Lung (tissue), 11 donors: ENCODE measurements at regions not wholly inside any gene's neighbourhood (a gene's known extent, or its start where the extent isn't known, plus 50 kb on each side); places are given as distances from the start of the nearest gene placed in this dataset.

Experiments
- ATAC-seq: fragments of 200-7000 bp; cut with Tn5 transposase; one replicate; pipeline ENCODE4 v1.9.1; 2020; ENCODE audit warnings: moderate number of reproducible peaks; ENCODE audit not compliant: insufficient read depth, low FRiP score
- DNase-seq, 3 donors: peaks; one replicate each; pipeline ENCODE4 v3.0.0-alpha.2; 2013 to 2017
- H3K27ac ChIP-seq, 2 donors: one replicate each; pipeline ENCODE4 v1.5.1; 2013; ENCODE audit warnings: mild to moderate bottlenecking in 2 of 2, moderate library complexity in 2 of 2, control low read depth in 1 of 2, inconsistent platforms in 1 of 2, low read depth in 1 of 2, low read length in 1 of 2
- H3K27me3 ChIP-seq, 3 donors: one replicate each; pipeline ENCODE4 v1.5.1; 2013; ENCODE audit warnings: low read length in 2 of 3; ENCODE audit not compliant: control insufficient read depth in 3 of 3, insufficient read depth in 3 of 3
- H3K36me3 ChIP-seq, 4 donors: one replicate each; pipeline ENCODE4 v1.5.1; 2013; ENCODE audit warnings: low read length in 4 of 4, mild to moderate bottlenecking in 1 of 4, moderate library complexity in 1 of 4; ENCODE audit not compliant: control insufficient read depth in 4 of 4, insufficient read depth in 4 of 4
- H3K4me1 ChIP-seq, 5 donors: one replicate each; pipeline ENCODE4 v1.5.1; 2013; ENCODE audit warnings: low read length in 5 of 5, mild to moderate bottlenecking in 2 of 5, moderate library complexity in 1 of 5; ENCODE audit not compliant: control insufficient read depth in 5 of 5, insufficient read depth in 5 of 5
- H3K4me3 ChIP-seq: one replicate; pipeline ENCODE4 v1.5.1; 2013; ENCODE audit warnings: mild to moderate bottlenecking, control low read depth, moderate library complexity
- H3K9ac ChIP-seq, 2 donors: one replicate each; pipeline ENCODE4 v1.5.1; 2013; ENCODE audit warnings: low read length in 2 of 2, control low read depth in 1 of 2; ENCODE audit not compliant: insufficient read depth in 1 of 2
- H3K9me3 ChIP-seq, 4 donors: one replicate each; pipeline ENCODE4 v1.5.1; 2013; ENCODE audit warnings: low read length in 3 of 4, mild to moderate bottlenecking in 1 of 4, moderate library complexity in 1 of 4; ENCODE audit not compliant: control insufficient read depth in 4 of 4, insufficient read depth in 3 of 4
- WGBS, 2 donors: extraction: QIAGEN DNeasy Blood & Tissue Kit; methylation state at CpG; one replicate each; pipeline ENCODE4 v1.1.7; 2013; 5-methylcytosine and 5-hydroxymethylcytosine counted together
- TF ChIP-seq, protein P1 (sequence below): IDR thresholded peaks from 2 replicates; pipeline ENCODE4 v1.5.1; 2012; ENCODE audit warnings: mild to moderate bottlenecking; ENCODE audit errors: control extremely low read depth, extremely low read depth
- donor health status: control.
- donor health status: control.
- donor health status: Bipolar disorder and iron deficiency.
- donor health status: healthy.
- donor health status: DM: yes; HTN: yes; CAD: no.

DNA sequence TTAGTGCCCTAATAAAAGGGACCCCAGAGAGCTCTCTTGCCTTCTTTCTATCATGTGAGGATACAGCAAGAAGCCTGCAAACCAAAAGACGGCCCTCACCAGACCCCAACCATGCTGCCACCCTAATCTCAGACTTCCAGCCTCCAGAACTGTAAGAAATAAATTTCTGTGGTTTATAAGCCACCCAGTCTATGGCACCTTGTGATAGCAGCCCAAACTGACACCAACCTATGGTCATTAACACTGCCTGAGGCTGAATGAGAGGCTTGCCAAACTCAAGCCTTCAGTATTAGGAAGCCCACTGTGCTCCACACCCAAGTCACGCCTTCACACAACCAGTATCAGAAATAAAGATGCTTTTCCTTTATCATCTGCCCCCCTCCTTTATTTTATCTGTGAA, 127.3 kb upstream of the KLF3 start:
- ATAC-seq, result no peak
- Histone ChIP-seq H3K27me3 (no peaks in the 10 kb centered on the region), H3K36me3 (no peaks in the 10 kb centered on the region), H3K4me3 (no peak overlapping the region), H3K9me3 (no peaks in the 10 kb centered on the region), H3K9ac (no peak overlapping the region), H3K27ac (no peak overlapping the region), H3K4me1 (peaks cover 0 to 10% (median 0%) of the 10 kb centered on the region in 5 donors)
- no peak for DNase-seq
- 71 to 94% methylated on average over 2 of the region's 2 CpGs for WGBS, 2 donors
- TF ChIP-seq, protein P1, sequence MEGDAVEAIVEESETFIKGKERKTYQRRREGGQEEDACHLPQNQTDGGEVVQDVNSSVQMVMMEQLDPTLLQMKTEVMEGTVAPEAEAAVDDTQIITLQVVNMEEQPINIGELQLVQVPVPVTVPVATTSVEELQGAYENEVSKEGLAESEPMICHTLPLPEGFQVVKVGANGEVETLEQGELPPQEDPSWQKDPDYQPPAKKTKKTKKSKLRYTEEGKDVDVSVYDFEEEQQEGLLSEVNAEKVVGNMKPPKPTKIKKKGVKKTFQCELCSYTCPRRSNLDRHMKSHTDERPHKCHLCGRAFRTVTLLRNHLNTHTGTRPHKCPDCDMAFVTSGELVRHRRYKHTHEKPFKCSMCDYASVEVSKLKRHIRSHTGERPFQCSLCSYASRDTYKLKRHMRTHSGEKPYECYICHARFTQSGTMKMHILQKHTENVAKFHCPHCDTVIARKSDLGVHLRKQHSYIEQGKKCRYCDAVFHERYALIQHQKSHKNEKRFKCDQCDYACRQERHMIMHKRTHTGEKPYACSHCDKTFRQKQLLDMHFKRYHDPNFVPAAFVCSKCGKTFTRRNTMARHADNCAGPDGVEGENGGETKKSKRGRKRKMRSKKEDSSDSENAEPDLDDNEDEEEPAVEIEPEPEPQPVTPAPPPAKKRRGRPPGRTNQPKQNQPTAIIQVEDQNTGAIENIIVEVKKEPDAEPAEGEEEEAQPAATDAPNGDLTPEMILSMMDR, result no peak

DNA sequence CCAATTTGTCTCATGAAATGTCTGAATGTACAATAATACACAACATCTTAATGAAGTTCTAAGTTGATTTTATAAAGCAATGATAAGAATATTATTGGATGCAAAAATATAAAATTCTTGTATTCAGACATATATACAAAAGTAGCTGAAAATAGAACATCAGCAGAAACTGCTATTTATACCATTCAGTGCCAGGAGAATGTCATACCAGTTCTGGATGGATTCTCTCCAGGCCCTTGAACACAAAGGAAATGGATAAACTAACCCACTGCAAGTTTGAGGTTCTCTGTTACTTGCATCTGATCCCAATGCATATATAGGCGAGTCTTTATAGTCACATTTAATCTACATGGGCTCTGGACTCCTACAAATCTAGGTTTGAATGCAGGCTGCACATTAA, 126.3 kb upstream of the KLF3 start:
- H3K27ac ChIP-seq, result no peak overlapping the region
- H3K9me3 ChIP-seq, result no peaks in the 10 kb centered on the region
- TF ChIP-seq, protein P1, result no peak
- no peak overlapping the region for H3K9ac ChIP-seq
- H3K4me3 ChIP-seq, result no peak overlapping the region
- peak in 2 of 3 donors; percentile 63 to 73 for DNase-seq
- H3K36me3 ChIP-seq, result no peaks in the 10 kb centered on the region
- H3K27me3 ChIP-seq, result no peaks in the 10 kb centered on the region
- ATAC-seq, result no peak
- 95 to 97% methylated on average over 1 of the region's 1 CpG for WGBS, 2 donors
- peaks cover 0 to 10% (median 0%) of the 10 kb centered on the region in 5 donors for H3K4me1 ChIP-seq

DNA sequence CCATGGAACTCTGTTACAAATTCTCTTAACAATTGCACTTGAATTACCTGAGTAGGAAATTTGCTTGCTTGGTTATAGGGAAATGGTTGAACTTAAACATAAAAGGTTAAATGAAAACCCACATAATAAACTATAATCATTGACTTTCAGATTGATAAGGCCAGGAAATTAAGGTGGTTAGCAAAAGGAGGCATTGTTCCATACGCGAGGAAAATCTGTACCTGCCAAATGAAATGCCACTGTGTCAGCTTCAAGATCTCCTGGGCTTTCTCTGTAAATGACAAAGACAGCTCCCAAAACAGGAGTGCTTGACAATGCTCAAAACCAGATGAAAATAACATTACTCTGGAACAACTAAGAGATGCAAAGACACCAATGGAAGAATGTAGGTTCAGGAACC, 125.5 kb upstream of the KLF3 start:
- no peak for ATAC-seq
- WGBS, 2 donors, result 95% methylated on average over 2 of the region's 2 CpGs
- Histone ChIP-seq H3K4me3 (no peak overlapping the region), H3K9me3 (no peaks in the 10 kb centered on the region), H3K4me1 (peaks cover 0 to 10% (median 0%) of the 10 kb centered on the region in 5 donors), H3K9ac (no peak overlapping the region), H3K27ac (no peak overlapping the region), H3K36me3 (no peaks in the 10 kb centered on the region), H3K27me3 (no peaks in the 10 kb centered on the region)
- no peak for DNase-seq
- TF ChIP-seq, protein P1, result no peak

DNA sequence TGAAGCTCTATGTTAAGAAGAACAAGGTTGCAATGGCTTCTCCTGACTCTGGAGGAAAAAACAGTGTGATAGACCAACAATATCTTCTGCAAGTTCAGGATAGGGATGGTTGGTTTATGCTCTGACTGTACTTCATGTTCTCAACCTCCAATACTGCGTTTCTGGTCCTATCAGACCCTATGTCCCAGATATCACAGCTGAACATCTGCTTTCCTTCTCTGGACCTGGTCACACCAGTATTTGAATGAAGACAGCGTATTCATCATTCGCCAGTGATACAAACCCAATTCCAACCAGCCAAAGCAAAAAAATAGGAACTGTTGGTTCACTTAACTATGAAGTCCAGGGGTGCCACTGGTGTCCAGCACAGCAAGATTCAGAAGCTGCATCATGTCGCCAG, 124.5 kb upstream of the KLF3 start:
- no peak for ATAC-seq
- Histone ChIP-seq H3K36me3 (no peaks in the 10 kb centered on the region), H3K27ac (no peak overlapping the region), H3K4me3 (no peak overlapping the region), H3K9me3 (no peaks in the 10 kb centered on the region), H3K4me1 (peaks cover 0 to 10% (median 0%) of the 10 kb centered on the region in 5 donors), H3K9ac (no peak overlapping the region), H3K27me3 (no peaks in the 10 kb centered on the region)
- TF ChIP-seq, protein P1, result no peak
- DNase-seq, result no peak
- 96 to 99% methylated on average over 4 of the region's 4 CpGs for WGBS, 2 donors
